ENCODE measurements at regions not wholly inside any gene's neighbourhood (a gene's known extent, or its start where the extent isn't known, plus 50 kb on each side); places are given as distances from the start of the nearest gene placed in this dataset.

GRCh38 chr11:91314521-91314920 is 910.1 kb upstream of the FAT3 start:
- no peak for DNase-seq (ENCODE audit: extremely low spot score)
- no peak for TF ChIP-seq CTCF (IDR thresholded peaks at IDR 0.05; ENCODE audit: control extremely low read depth, extremely low read depth, low read depth, missing control alignments)
- CTCF ChIA-PET: interaction anchor here (1.6 kb wide), 1 partner anchor 9 kb away, joined by 4 read pairs; no protein-coding TSS in a partner anchor
- POLR2A ChIA-PET: no interaction called here

DNA sequence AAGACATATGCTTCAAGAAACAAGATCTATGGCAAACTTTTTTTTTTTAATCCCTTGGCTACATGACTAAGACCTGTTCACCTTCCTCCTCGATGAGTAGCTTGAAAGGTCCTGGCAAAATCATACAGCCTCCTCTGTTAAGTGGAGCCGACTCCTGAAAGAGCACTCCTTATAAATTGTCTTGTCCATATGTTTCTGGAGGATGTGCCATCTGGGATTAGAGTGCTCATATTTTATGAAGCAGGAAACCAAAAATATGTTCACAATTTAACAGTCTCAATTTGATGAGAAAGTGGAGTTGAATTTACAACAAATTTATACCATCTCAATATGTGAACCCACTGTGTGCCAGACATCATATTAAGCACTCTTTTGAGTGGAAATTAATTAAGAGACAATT is 912.1 kb upstream of the FAT3 start:
- POLR2A ChIA-PET: no interaction called here

GRCh38 chr11:91310085-91310484 is 914.5 kb upstream of the FAT3 start:
- ChIA-PET CTCF (no interaction called here), POLR2A (no interaction called here)
- no peak for DNase-seq (ENCODE audit: extremely low spot score)
- no peak for TF ChIP-seq CTCF (IDR thresholded peaks at IDR 0.05; ENCODE audit: control extremely low read depth, extremely low read depth, low read depth, missing control alignments)

More for the DNA sequence above, 912.1 kb upstream of the FAT3 start:
- no peak for DNase-seq (ENCODE audit: extremely low spot score)
- CTCF ChIA-PET: interaction anchor here (0.9 kb wide), 1 partner anchor 23 kb away, joined by 3 read pairs; no protein-coding TSS in a partner anchor
- no peak for TF ChIP-seq CTCF (IDR thresholded peaks at IDR 0.05; ENCODE audit: control extremely low read depth, extremely low read depth, low read depth, missing control alignments)

DNA sequence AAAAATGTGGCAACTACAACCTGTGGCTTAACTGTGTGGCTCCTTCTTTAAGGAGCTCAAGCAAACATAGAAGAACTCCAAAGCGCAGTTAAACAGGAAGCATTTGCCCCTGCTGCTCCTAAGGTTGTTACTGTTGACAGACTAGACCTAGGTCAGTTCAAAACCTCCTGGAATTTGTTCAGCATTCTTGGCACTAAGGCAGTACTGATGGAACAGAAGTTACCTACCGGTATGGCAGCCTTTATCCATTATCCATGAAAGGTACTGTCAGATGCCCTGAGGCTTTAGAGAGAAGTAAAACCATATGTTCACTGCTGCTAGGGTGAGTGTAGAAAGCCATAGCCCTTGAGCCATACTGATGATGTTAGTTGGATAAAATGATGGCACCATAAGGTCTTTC is 916.5 kb upstream of the FAT3 start:
- ChIA-PET CTCF (no interaction called here), POLR2A (no interaction called here)
- DNase-seq (ENCODE audit: extremely low spot score): no peak
- no peak for TF ChIP-seq CTCF (IDR thresholded peaks at IDR 0.05; ENCODE audit: control extremely low read depth, extremely low read depth, low read depth, missing control alignments)

GRCh38 chr11:91305402-91305801 is 919.2 kb upstream of the FAT3 start:
- no peak for TF ChIP-seq CTCF (IDR thresholded peaks at IDR 0.05; ENCODE audit: control extremely low read depth, extremely low read depth, low read depth, missing control alignments)
- POLR2A ChIA-PET: no interaction called here
- CTCF ChIA-PET: interaction anchor here (1.5 to 1.8 kb wide), 2 partner anchors 9 to 10 kb away, joined by 4 to 8 read pairs; no protein-coding TSS in a partner anchor
- no peak for DNase-seq (ENCODE audit: extremely low spot score)

GRCh38 chr11:91303749-91304148 is 920.9 kb upstream of the FAT3 start:
- ChIA-PET CTCF (no interaction called here), POLR2A (no interaction called here)
- DNase-seq (ENCODE audit: extremely low spot score): no peak
- TF ChIP-seq CTCF (IDR thresholded peaks at IDR 0.05; ENCODE audit: control extremely low read depth, extremely low read depth, low read depth, missing control alignments): no peak

- ChIA-PET POLR2A (no interaction called here), CTCF (no interaction called here)
- TF ChIP-seq CTCF (IDR thresholded peaks at IDR 0.05; ENCODE audit: control extremely low read depth, extremely low read depth, low read depth, missing control alignments): no peak
- peak; percentile 4 for DNase-seq (ENCODE audit: extremely low spot score)
Measured at GRCh38 chr11:91299980-91300379, 924.6 kb upstream of the FAT3 start.

Data from GM10248 (cell line).